ENCODE measurements at regions not wholly inside any gene's neighbourhood (a gene's known extent, or its start where the extent isn't known, plus 50 kb on each side); places are given as distances from the start of the nearest gene placed in this dataset.
"Not testable (repeated sequence)": the region's sequence is repeated elsewhere in the genome, so short reads cannot be mapped to it uniquely, and the experiment has no call there.

- Mint-ChIP-seq H3K36me3 (ENCODE audit: low read depth) (no peaks in the 10 kb centered on the region), H3K27ac (no peak overlapping the region), H3K4me1 (ENCODE audit: low read depth) (no peaks in the 10 kb centered on the region), H3K27me3 (peaks cover 10% of the 10 kb centered on the region), H3K9me3 (no peaks in the 10 kb centered on the region), H3K4me3 (no peak overlapping the region)
- intact Hi-C loops (cut with micrococcal nuclease) = no loop called here
Measured at GRCh38 chr7:25669961-25670841, 441.9 kb upstream of the NPVF start.

GRCh38 chr7:25671111-25671510 lies 442.8 kb upstream of the NPVF start:
- intact Hi-C loops (cut with micrococcal nuclease) = no loop called here

GRCh38 chr7:25672496-25672895 lies 444.2 kb upstream of the NPVF start:
- H3K27me3 Mint-ChIP-seq = peaks cover 5% of the 10 kb centered on the region
- no peaks in the 10 kb centered on the region for H3K4me1 Mint-ChIP-seq (ENCODE audit: low read depth)
- H3K4me3 Mint-ChIP-seq = no peak overlapping the region
- no peaks in the 10 kb centered on the region for H3K9me3 Mint-ChIP-seq
- intact Hi-C loops (cut with micrococcal nuclease) = no loop called here
- H3K36me3 Mint-ChIP-seq (ENCODE audit: low read depth) = no peaks in the 10 kb centered on the region
- H3K27ac Mint-ChIP-seq = no peak overlapping the region

More at GRCh38 chr7:25671111-25671510, 442.8 kb upstream of the NPVF start:
- no peaks in the 10 kb centered on the region for H3K9me3 Mint-ChIP-seq
- peaks cover 5% of the 10 kb centered on the region for H3K27me3 Mint-ChIP-seq
- H3K27ac Mint-ChIP-seq = no peak overlapping the region
- no peak overlapping the region for H3K4me3 Mint-ChIP-seq
- no peaks in the 10 kb centered on the region for H3K4me1 Mint-ChIP-seq (ENCODE audit: low read depth)
- H3K36me3 Mint-ChIP-seq (ENCODE audit: low read depth) = no peaks in the 10 kb centered on the region

GRCh38 chr7:25675789-25676474 lies 447.6 kb upstream of the NPVF start:
- no peaks in the 10 kb centered on the region for H3K4me1 Mint-ChIP-seq (ENCODE audit: low read depth)
- H3K27me3 Mint-ChIP-seq = peaks cover 1% of the 10 kb centered on the region
- no peak overlapping the region for H3K4me3 Mint-ChIP-seq
- intact Hi-C loops (cut with micrococcal nuclease) = no loop called here
- H3K9me3 Mint-ChIP-seq = no peaks in the 10 kb centered on the region
- no peaks in the 10 kb centered on the region for H3K36me3 Mint-ChIP-seq (ENCODE audit: low read depth)
- H3K27ac Mint-ChIP-seq = no peak overlapping the region

- Mint-ChIP-seq H3K4me1 (ENCODE audit: low read depth) (no peaks in the 10 kb centered on the region), H3K36me3 (ENCODE audit: low read depth) (no peaks in the 10 kb centered on the region), H3K27ac (no peak overlapping the region), H3K4me3 (no peak overlapping the region), H3K27me3 (peaks cover 1% of the 10 kb centered on the region), H3K9me3 (no peaks in the 10 kb centered on the region)
- intact Hi-C loops (cut with micrococcal nuclease) = no loop called here
Measured at GRCh38 chr7:25677595-25677994, 449.3 kb upstream of the NPVF start.

- no peaks in the 10 kb centered on the region for H3K9me3 Mint-ChIP-seq
- no peaks in the 10 kb centered on the region for H3K4me1 Mint-ChIP-seq (ENCODE audit: low read depth)
- no peak overlapping the region for H3K27ac Mint-ChIP-seq
- no peaks in the 10 kb centered on the region for H3K36me3 Mint-ChIP-seq (ENCODE audit: low read depth)
- H3K27me3 Mint-ChIP-seq = peaks cover 1% of the 10 kb centered on the region
- intact Hi-C loops (cut with micrococcal nuclease) = no loop called here
- H3K4me3 Mint-ChIP-seq = no peak overlapping the region
Measured at GRCh38 chr7:25678215-25678614, 449.9 kb upstream of the NPVF start.

GRCh38 chr7:25680636-25681035 lies 452.4 kb upstream of the NPVF start:
- Mint-ChIP-seq H3K4me3 (no peak overlapping the region), H3K9me3 (no peaks in the 10 kb centered on the region), H3K36me3 (ENCODE audit: low read depth) (no peaks in the 10 kb centered on the region), H3K27me3 (no peaks in the 10 kb centered on the region), H3K27ac (no peak overlapping the region), H3K4me1 (ENCODE audit: low read depth) (no peaks in the 10 kb centered on the region)
- intact Hi-C loops (cut with micrococcal nuclease) = no loop called here

- Mint-ChIP-seq H3K4me3 (no peak overlapping the region), H3K27ac (no peak overlapping the region), H3K4me1 (ENCODE audit: low read depth) (no peaks in the 10 kb centered on the region), H3K27me3 (no peaks in the 10 kb centered on the region), H3K9me3 (no peaks in the 10 kb centered on the region), H3K36me3 (ENCODE audit: low read depth) (no peaks in the 10 kb centered on the region)
- intact Hi-C loops (cut with micrococcal nuclease) = no loop called here
Measured at GRCh38 chr7:25684360-25684759, 456.1 kb upstream of the NPVF start.

GRCh38 chr7:25686493-25686892 lies 458.2 kb upstream of the NPVF start:
- Mint-ChIP-seq H3K4me3 (no peak overlapping the region), H3K36me3 (ENCODE audit: low read depth) (no peaks in the 10 kb centered on the region), H3K27me3 (no peaks in the 10 kb centered on the region), H3K4me1 (ENCODE audit: low read depth) (no peaks in the 10 kb centered on the region), H3K9me3 (no peaks in the 10 kb centered on the region), H3K27ac (no peak overlapping the region)
- intact Hi-C loops (cut with micrococcal nuclease) = no loop called here

GRCh38 chr7:25694211-25694610 lies 457.8 kb upstream of the NFE2L3 start:
- intact Hi-C loops (cut with micrococcal nuclease) = no loop called here

GRCh38 chr7:25694699-25695098 lies 457.3 kb upstream of the NFE2L3 start:
- Mint-ChIP-seq H3K36me3 (ENCODE audit: low read depth) (no peaks in the 10 kb centered on the region), H3K4me1 (ENCODE audit: low read depth) (no peaks in the 10 kb centered on the region), H3K27me3 (no peaks in the 10 kb centered on the region), H3K9me3 (peaks cover 1% of the 10 kb centered on the region), H3K4me3 (no peak overlapping the region), H3K27ac (no peak overlapping the region)
- intact Hi-C loops (cut with micrococcal nuclease) = no loop called here

More at GRCh38 chr7:25694211-25694610, 457.8 kb upstream of the NFE2L3 start:
- Mint-ChIP-seq H3K4me1 (ENCODE audit: low read depth) (no peaks in the 10 kb centered on the region), H3K27ac (no peak overlapping the region), H3K27me3 (no peaks in the 10 kb centered on the region), H3K4me3 (no peak overlapping the region), H3K9me3 (no peaks in the 10 kb centered on the region), H3K36me3 (ENCODE audit: low read depth) (no peaks in the 10 kb centered on the region)

GRCh38 chr7:25696571-25696970 lies 455.4 kb upstream of the NFE2L3 start:
- Mint-ChIP-seq H3K4me3 (no peak overlapping the region), H3K9me3 (peaks cover 10% of the 10 kb centered on the region), H3K36me3 (ENCODE audit: low read depth) (no peaks in the 10 kb centered on the region), H3K27ac (no peak overlapping the region), H3K27me3 (no peaks in the 10 kb centered on the region), H3K4me1 (ENCODE audit: low read depth) (no peaks in the 10 kb centered on the region)
- intact Hi-C loops (cut with micrococcal nuclease) = no loop called here

- Mint-ChIP-seq H3K4me1 (ENCODE audit: low read depth) (no peaks in the 10 kb centered on the region), H3K27ac (no peak overlapping the region), H3K27me3 (no peaks in the 10 kb centered on the region), H3K4me3 (no peak overlapping the region), H3K36me3 (ENCODE audit: low read depth) (no peaks in the 10 kb centered on the region), H3K9me3 (peaks cover 18% of the 10 kb centered on the region)
- intact Hi-C loops (cut with micrococcal nuclease) = no loop called here
Measured at GRCh38 chr7:25698451-25699113, 453.4 kb upstream of the NFE2L3 start.

GRCh38 chr7:25700141-25700540 lies 451.9 kb upstream of the NFE2L3 start:
- H3K4me1 Mint-ChIP-seq (ENCODE audit: low read depth); H3K36me3 Mint-ChIP-seq (ENCODE audit: low read depth); H3K4me3 Mint-ChIP-seq; intact Hi-C loops (cut with micrococcal nuclease); H3K27me3 Mint-ChIP-seq; H3K27ac Mint-ChIP-seq: not testable (repeated sequence)
- H3K9me3 Mint-ChIP-seq = peaks cover 28% of the 10 kb centered on the region

Measured in dendritic cell treated with granulocyte-macrophage colony-stimulating factor and Interleukin-4, amounts not matched to agents 40 ng/mL and 50 ng/mL, for 4 days (primary cell).